ENCODE measurements at regions not wholly inside any gene's neighbourhood (a gene's known extent, or its start where the extent isn't known, plus 50 kb on each side); places are given as distances from the start of the nearest gene placed in this dataset.

DNA sequence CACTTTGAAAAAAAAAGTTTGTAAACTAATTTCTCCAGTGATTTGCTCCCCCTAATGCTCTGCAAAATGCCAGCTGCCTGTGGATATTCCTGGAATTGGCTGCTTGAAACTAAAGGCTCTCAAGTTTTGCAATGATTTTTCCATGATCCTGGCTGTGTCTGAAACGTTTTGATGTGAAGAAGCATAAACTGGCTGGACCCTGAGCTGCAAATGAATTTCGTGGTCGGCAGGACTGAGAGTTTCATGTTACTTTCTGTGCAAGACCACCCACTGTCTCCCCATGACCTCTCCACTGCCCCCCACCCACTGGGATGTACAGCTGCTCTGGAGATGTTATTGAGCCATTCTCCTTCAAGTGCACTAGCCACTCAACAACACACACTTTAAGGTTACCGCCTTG is 171.3 kb upstream of the SSTR4 start:
- no peak for DNase-seq

DNA sequence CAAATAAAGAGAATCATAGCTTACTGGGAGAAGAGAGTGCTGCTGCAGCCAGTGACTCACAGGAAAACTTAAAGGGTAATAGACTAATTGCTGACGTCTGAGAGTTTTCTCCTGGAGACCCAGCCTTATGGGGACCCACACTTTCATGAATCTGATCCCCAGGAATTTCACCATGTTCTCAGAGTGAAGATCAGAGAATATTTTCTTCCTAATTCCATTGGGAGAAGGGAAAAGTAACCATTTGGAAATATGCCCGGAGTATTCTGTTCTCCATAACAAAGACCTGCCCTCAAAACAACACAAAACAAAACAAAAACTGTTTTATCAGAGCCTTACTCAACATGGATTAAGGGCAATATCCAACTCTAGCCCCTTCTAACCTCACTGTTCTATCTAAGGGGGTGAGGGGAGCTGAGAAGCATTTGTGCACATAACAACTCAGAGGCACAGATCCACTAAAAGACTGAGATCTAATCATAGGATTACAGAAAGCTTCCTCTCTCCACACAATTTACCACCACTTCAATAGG is 168.2 kb upstream of the SSTR4 start:
- DNase-seq: no peak

DNA sequence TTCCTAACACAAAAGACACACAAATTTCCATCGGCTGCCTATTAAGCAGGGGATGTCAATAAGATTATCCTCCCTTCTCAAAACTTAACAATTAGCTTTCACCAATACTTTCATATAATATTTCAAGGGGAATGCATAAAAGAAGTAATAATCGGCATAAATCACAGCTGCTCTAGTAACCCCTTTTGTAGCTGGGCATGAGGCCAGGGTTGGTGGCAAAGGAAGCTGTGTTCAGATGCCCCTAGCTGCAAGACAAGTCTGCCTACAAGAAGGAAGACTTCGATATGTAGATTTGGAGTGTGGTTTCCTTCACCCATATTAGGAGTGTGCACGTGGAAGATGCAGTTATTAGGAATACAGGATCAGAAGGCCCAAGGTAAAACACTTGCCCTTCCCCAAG is 156.9 kb upstream of the SSTR4 start:
- DNase-seq: no peak

DNA sequence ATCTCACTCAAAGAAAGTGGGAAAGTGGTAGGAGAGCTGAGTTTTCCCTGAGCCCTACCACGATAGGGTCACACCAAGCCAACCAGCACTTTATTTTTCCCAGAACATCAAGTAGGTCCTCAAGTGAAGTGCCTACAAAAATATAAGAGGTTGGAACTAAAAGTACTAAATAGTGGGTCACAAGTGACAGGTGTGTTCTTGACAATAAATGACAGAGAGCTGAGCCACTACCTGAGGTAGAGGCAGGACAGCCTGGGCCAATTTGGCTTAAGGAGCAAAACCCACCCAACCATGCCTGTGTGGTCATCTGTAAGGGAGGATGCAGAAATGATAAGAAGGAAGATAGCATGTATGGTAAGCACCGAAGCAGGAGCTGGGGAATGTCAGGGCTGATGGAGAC is 154.8 kb upstream of the SSTR4 start:
- DNase-seq: no peak

DNA sequence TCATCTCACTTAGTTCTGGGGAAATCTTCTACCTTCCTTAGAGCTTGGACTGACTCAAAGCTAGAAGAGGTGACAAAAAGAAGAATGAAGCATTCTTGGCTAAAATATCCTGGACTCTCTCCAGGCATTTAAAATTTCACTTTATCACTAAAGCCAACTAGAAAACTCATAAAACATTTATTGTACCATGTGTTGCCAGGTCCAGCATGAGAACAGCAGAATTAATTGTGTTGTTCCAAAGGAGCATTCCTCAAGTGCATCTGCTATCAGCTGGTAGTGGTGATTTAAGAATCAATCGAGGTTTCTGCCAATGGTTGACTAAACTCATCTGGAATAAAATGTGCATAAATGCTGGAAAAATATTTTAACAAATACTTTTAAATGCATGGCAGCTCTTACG is 147.3 kb upstream of the SSTR4 start:
- no peak for DNase-seq

DNA sequence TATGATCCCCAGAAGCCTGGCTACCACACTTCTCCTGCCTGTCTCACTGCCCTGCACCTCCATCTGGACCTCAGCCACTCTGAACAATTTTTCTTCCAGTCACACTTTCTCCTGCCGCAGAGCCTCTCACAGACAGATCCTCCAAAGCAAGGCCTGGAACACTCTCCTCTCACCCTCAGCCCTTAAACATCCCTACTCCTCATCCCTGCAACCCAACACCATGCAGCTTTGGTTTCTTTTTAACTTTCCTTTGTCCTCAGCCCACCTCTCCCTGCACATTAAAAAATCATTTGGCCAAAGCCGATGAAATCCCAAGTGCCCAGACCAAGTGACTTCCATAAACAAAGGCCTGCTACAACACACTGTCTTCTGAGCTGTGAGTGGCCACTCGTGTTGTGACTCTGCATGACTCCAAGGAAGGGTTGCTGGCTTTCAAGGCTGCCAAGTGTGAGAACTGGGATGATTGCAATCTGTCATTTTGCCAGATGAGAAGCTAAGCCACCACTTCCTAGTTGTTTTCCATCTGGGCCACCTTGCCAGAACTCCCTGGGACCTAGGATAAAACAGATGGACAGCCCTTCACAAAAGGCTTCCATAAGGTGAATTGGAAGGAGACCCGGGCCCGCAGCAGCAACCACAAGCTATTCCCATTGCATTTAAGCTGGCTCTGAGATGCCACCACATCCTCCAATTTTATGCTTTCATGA is 144.4 kb upstream of the SSTR4 start:
- no peak for DNase-seq

DNA sequence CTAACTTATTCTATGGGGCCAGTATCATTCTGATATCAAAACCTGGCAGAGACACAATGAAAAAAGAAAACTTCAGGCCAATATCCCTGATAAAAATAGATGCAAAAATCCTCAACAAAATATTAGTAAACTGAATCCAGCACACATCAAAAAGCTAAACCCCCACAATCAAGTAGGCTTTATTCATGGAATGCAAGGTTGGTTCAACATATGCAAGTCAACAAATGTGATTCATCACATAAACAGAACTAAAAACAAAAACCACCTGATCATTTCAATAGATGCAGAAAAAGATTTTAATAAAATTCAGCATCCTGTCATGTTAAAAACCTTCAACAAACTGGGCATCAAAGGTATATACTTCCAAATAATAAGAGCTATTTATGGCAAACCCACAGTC is 133.9 kb upstream of the SSTR4 start:
- DNase-seq: no peak

DNA sequence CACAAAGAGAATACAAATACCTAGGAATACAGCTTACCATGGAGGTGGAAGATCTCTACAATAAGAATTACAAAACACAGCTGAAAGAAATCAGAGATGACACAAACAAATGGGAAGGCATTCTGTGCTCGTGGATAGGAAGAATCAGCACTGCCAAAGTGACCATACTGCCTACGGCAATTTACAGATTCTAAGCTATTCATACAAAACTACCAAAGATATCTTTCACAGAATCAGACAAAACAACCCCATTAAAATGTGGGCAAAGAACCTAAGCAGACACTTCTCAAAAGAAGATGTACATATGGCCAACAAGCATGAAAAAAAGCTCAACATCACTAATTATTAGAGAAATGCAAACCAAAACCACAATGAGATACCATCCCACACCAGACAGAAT is 133.2 kb upstream of the SSTR4 start:
- no peak for DNase-seq

DNA sequence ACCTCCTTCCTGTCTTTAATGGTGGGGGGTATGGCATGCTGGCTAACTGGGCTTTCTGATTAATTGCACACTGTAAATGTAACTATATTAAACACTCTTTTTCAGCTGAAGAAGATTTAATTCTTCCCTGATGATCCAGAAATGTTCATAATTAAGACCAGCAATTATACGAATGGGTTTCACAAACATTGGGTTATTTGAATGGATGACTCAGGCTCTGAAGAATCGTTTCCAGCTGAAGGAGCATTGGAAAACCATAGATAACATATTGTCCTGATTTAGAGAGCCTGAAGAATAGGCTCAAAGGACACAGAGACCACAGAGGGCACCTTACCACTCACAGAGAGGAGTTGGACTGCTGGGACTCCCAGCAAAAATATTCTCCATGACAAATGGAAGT is 130.7 kb upstream of the SSTR4 start:
- DNase-seq: no peak

DNA sequence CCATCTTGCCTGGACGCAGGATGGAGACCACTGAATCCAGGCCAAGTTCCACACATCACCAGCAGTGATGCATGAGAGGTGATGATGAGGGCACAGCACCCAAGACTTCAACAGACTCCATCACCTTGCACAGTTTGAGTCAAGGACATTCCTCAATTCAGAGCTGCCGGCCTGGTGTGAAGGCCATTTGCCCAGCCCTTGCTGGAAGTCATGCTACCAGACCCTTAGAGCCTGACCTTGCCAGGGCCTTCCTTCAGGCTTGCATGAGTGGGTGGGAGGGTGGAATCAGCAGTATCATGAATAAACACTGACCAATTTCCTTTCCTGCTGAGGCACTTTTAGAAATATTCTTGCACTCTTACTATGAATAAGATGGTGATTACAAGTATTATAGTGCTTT is 130.2 kb upstream of the SSTR4 start:
- DNase-seq: no peak

DNA sequence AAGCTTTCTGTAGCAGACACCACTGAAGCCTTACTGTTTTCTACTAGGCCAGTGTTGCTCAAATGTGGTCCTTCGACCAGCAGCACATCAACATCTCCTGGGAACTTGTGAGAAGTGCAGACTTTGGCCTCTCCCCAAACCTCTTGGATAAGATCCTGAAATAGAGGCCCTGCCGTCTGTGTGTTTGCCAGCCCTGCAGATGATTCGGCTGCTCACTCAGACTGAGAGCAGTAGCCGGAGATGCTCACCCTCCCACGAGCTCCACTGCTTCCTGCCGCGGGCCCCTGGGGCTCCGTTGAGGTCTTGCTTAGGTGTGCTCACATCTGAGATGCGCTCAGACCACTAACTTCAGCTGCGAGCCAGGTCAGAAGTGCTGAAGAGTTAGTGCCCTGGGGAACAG is 129.5 kb upstream of the SSTR4 start:
- DNase-seq: no peak

DNA sequence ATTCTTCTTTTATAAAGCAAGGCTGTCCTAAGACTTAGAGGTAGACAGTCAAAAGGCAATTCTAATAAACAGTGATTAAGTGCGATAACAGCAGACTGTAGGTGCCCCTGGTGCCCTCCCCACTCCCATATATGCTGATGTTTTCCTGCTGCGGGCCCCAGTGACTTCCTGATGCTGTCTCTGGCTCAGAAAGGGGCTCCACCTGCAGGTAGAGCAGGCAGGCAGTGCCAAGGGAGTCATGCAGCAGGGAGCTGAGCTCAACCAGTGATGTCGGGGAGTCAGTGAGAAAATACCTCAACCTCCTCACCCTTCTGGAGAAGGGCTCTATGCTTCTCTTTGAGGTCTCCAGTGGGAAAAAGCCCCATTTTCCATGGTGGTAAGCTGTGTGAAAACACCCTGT is 126.7 kb upstream of the SSTR4 start:
- no peak for DNase-seq

DNA sequence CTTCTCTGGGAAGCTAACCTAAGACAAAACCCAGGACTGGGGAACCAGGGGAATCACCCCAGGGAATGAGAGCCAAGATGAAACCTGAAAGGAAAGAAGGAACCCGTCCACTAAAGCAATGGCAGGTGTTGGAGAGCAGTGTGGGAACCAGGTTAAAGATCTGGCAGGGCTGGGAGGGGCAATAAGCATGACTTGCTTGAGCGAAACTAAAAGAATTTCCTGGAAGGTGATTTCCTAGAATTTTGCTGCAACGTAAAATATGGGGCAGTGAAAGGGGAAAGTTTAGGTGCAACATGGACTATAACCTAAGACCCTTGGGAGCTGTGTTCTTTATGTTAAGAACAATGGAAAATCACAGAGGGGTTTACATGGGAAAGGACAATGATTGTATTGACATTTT is 126.2 kb upstream of the SSTR4 start:
- DNase-seq: no peak

DNA sequence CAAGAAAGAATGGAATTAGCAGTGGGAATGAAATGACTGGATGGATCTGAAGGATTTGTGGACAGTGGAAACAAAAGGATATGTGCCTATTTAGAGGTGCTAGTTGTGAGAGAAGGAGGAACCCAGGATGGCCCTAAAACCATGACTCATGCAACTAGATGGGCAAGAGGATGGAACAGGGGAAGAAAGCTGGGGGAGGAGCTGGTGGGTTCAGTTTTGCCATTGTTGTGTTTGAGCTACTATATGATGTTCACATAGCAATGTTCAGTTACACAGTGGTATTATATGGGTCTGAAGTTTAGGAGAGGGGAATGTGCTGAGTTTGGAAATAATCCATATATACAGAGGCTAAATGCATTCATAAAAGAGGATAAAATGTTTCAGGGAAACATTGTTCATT is 125.7 kb upstream of the SSTR4 start:
- no peak for DNase-seq

DNA sequence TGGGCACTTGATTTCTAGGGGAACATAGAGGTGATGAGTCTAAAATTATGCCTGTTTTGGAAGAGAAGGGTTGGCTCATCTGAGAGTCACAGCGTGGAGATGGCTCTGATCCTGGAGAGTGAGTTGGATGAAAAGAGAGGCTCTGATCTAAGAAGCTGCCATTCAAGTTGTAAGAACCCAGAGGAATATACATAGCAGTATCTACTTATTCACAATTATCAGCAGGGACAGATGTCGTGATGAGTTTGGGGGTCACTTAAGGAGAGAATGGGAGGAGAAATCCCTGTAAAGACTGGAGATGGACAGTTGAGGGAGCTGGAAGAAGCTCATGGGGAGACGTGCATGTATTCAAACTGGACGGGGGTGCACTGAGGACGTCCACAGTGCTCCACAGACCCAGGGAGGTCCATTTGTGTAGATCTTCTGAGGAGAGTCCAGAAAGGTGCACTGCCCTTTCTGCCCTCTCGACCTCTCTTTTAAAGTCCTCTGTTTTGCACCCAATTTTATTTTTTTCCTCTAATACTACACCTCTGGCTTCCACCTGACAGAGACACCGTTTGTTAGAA is 124.7 kb upstream of the SSTR4 start:
- no peak for DNase-seq

DNA sequence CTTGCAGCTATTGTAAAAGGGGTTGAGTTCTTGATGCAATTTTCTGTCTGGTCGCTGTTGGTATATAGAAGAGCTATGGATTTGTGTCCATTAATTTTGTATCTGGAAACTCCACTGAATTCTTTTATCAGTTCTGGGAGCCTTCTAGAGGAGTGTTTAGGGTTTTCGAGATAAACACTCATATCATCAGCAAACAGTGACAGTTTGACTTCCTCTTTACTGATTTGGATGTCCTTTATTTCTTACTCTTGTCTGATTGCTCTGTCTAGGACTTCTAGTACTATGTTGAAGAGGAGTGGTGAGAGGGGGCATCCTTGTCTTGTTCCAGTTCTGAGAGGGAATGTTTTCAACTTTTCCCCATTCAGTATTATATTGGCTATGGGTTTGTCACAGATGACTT is 120.8 kb upstream of the SSTR4 start:
- no peak for DNase-seq

DNA sequence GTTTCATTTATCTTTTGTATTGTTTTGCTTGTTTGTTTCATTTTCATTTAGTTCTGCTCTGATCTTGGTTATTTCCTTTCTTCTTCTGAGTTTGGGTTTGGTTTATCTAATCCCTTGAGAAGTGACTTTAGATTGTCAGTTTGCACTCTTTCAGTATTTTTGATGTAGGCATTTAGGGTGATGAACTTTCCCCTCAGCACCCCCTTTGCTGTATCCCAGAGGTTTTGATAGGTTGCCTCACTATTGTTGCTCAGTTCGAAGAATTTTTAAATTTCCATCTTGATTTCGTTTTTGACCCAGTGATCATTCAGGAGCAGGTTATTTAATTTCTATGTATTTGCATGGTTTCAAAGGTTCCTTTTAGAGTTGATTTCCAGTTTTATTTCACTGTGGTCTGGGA is 119.6 kb upstream of the SSTR4 start:
- no peak for DNase-seq

DNA sequence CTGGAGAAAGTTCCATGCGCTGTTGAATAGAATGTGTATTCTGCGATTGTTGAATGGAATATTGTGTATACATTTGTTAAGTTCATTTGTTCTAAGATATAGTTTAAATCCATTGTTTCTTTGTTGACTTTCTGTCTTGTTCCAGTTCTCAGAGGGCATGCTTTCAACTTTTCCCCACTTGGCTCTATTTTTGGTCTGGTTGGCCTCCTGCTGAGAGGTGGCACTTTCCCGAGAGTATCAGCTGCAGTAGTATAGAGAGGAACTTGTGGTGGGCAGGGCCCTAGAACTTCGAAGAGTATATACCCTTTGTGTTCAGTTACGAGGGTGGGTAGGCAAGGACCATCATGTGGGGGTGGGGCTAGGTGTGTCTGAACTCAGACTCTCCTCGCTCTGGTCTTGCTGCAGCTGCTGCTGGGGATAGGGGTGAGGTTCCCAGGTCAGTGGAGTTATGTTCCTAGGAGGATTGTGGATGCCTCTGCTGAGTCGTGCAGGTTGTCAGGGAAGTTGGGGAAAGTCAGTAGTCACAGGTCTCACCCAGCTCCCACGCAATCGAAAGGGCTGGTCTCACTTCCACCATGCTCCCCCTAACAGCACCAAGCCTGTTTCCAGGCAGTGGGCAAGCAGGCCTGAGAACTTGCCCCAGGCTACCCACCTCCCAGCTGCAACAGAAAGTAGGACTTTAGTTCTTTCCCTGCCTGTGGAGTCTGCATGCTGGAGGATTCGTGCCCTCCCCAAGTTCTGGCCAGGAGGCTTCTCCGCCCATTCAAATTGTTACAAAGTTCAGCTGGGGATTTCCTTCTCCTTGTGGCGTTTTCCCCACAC is 118.9 kb upstream of the SSTR4 start:
- no peak for DNase-seq

DNA sequence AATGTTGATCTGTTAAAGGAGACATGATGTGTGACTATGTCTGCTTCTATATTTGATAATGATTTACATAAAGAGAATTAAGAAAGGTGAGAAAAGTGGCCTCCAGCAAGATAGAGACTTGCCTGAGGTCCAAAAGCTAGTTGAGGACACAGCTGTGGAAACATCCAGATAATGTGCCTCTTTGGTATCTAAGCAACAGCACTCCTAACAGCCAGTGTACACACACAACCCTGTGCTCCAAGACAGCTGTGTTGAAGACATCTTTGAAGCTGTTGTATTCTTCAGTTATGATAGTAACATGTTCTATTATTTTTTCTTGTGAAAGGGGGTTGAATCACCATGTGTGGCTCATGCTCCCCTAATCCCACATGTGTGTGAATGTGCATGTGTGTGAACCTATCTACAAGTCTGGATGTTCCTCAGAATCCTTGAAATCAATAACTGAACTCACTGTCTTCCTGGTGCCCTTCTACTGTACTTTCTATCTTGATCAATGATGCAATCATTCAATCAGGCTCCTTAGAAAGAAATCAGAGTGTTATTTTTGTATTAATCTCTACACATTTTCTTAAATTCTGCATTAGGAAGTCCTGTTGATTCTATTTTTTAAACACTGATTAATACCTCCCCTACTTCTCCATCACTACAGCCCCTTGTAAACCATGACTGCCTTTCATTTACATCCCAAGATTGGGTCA is 116.7 kb upstream of the SSTR4 start:
- DNase-seq: no peak

DNA sequence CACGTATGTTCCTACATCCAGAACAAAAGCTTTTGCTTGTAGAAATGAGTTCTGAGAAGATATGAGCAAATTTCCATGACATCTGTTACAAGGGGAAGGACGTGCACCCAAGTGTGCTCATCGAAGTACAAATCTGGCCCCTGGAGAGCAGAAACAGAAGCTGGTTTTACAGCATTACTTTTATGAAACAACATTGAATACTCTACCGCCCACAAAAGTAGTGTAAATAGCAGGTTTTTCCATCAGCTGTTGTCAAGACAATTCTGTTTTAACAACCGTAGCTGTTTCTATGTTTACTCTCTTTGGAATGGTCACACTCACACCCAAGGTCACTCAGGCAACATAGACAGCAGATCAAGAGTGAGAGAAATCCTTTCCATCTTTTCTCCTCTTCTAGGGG is 114.2 kb upstream of the SSTR4 start:
- no peak for DNase-seq

DNA sequence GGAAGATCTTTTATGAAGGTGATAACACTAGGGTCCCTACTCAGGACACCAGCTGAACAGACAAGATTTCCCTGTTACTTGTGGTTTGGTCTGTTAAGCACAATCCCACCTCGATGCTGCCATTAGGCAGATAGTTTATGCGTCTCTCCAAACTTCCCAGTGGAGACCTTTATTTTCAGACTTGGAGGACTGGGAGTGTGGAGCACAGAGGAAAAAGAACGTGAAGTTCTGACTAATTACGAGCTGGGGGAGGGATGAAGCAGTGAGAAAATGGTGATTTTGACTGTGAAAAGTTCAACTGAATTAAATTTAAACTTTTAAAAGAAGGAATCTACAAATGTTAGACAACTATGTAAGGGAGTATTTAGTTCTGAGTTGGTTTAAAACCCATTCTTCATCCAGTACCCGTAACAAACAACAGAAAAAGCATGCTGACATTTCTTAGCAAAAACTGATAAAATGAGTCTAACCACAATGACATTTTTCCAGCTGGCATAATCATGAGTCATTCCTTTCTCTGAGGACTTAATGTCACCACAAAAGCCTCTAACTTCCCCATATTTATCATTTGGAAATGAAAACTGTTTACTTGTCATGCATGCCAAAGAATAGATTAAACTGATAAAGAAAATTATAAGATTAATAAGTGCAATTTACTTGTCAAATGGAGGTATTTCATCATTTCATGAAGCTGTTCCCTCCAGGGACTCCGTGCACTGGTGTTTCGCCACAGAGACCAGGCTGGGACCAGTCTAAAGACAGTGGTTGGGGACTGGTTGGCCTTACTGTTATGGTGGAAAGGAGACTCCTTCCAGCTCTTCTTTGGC is 113.3 kb upstream of the SSTR4 start:
- DNase-seq: no peak

DNA sequence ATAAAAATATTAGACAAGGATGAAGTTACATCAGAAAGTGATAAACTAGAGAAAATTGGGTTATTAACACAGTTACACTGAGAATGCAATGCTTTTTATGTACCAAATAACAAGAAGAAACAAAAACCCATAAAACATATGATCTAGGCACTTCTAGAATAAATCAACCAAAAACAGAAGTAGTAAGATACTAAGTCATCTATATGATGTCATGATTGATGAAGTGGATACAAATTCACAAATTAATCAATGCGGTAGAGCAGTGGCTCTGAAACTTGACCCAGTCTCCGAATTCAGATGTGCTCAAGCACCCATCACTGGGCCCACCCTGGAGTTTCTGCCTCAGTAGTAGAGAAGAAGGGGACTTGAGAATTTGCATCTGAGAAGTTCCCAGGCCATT is 112.1 kb upstream of the SSTR4 start:
- DNase-seq: no peak
